HCT116 (cell line): ENCODE measurements at regions not wholly inside any gene's neighbourhood (a gene's known extent, or its start where the extent isn't known, plus 50 kb on each side); places are given as distances from the start of the nearest gene placed in this dataset.

Experiments
- CTCF ChIP-seq, 3 experiments: fragments of 200-600 bp in 1 of 3; sonication (generic) in 1 of 3; IDR thresholded peaks in 2 of 3; conservative IDR thresholded peaks in 1 of 3; 2 replicates each; pipeline ENCODE4 v1.5.1; 2012 to 2017; ENCODE audit warnings: low read depth in 2 of 3, low read length in 2 of 3, antibody characterized with exemption in 1 of 3, borderline replicate concordance in 1 of 3, control low read depth in 1 of 3, mild to moderate bottlenecking in 1 of 3, mixed read lengths in 1 of 3, mixed run types in 1 of 3, moderate library complexity in 1 of 3; ENCODE audit not compliant: insufficient read depth in 1 of 3
- ELF1 ChIP-seq: IDR thresholded peaks from 2 replicates; pipeline ENCODE4 v1.6.1; 2012; ENCODE audit warnings: low read depth, borderline replicate concordance
- EZH2 ChIP-seq: fragments of 200-600 bp; sonication (generic); IDR thresholded peaks from 2 replicates; pipeline ENCODE4 v1.6.1; 2017; ENCODE audit warnings: antibody characterized with exemption, mixed run types
- FOSL1 ChIP-seq: IDR thresholded peaks from 2 replicates; pipeline ENCODE4 v1.6.1; 2012; ENCODE audit warnings: low read depth
- MAX ChIP-seq: IDR thresholded peaks from 2 replicates; pipeline ENCODE4 v1.6.1; 2012
- POLR2A ChIP-seq: IDR thresholded peaks from 2 replicates; pipeline ENCODE4 v1.7.0; 2011; ENCODE audit warnings: borderline replicate concordance; ENCODE audit not compliant: insufficient read depth, insufficient read length; ENCODE audit errors: extremely low read depth
- REST ChIP-seq: IDR thresholded peaks from 2 replicates; pipeline ENCODE4 v1.6.1; 2012; ENCODE audit warnings: low read depth
- YY1 ChIP-seq: IDR thresholded peaks from 2 replicates; pipeline ENCODE4 v1.6.1; 2011; ENCODE audit warnings: low read length, low read depth, moderate library complexity, mild to moderate bottlenecking; ENCODE audit not compliant: insufficient replicate concordance; ENCODE audit errors: extremely low read depth

- no peak for TF ChIP-seq EZH2
- no peak for TF ChIP-seq CTCF (IDR thresholded peaks at IDR 0.05 in 2 of 3, conservative IDR thresholded peaks at IDR 0.05 in 1 of 3; ENCODE audit: borderline replicate concordance in 1 of 3, insufficient read depth in 1 of 3, low read depth in 2 of 3, low read length in 2 of 3)
- no peak for TF ChIP-seq ELF1
- TF ChIP-seq MAX = no peak
- no peak for TF ChIP-seq REST
- TF ChIP-seq POLR2A = no peak
- no peak for TF ChIP-seq YY1
- no peak for TF ChIP-seq FOSL1
Measured at GRCh38 chr3:147851062-147851461, 441.9 kb downstream of the ZIC1 start.
